GM12878 (cell line): ENCODE measurements at regions not wholly inside any gene's neighbourhood (a gene's known extent, or its start where the extent isn't known, plus 50 kb on each side); places are given as distances from the start of the nearest gene placed in this dataset.

Experiments
- ATAC-seq: fragments of 200-7000 bp; cut with Tn5 transposase; 3 replicates; pipeline ENCODE4 v1.9.1; 2020; ENCODE audit warnings: mild to moderate bottlenecking, moderate library complexity
- BruUV-seq: library from RNA; stranded (reverse); fragments of 400-500 nt; replicated peaks from 2 replicates; lab custom pipeline; 2021; lab: Mats Ljungman, UMichigan
- CTCF ChIA-PET: fragments of 300-600 bp; sonication (Branson Sonifier 250); formaldehyde crosslinking; extraction: SDS; loops from one replicate; lab custom pipeline; 2021; ENCODE audit warnings: inconsistent platforms; lab: Yijun Ruan, JAX
- POLR2A ChIA-PET: fragments of 350-600 bp; formaldehyde crosslinking; extraction: SDS; loops from one replicate; lab custom pipeline; 2021; ENCODE audit warnings: inconsistent platforms; lab: Charles Lee
- RAD21 ChIA-PET: fragments of 300-600 bp; sonication (Branson Sonifier 250); formaldehyde crosslinking; loops from one replicate; lab custom pipeline; 2023; ENCODE audit warnings: antibody characterized with exemption; ENCODE audit not compliant: unreplicated experiment; lab: Charles Lee
- SMC1A ChIA-PET: fragments of 300-600 bp; sonication (Branson Sonifier 250); formaldehyde crosslinking; loops from one replicate; lab custom pipeline; 2023; ENCODE audit not compliant: unreplicated experiment, uncharacterized antibody; lab: Charles Lee
- DNase-seq: peaks from one replicate; pipeline ENCODE4 v3.0.0-alpha.2; 2011; ENCODE audit warnings: low read depth, low spot score
- FAIRE-seq: peaks from 3 replicates; lab custom pipeline; 2011; peaks lifted over from hg19 to GRCh38; lab: Jason Lieb, UNC
- H2AFZ ChIP-seq: 2 replicates; pipeline ENCODE4 v1.6.0; 2011; ENCODE audit warnings: low read depth, low read length, control low read depth; ENCODE audit not compliant: control insufficient read depth
- H3K27ac ChIP-seq: 2 replicates; pipeline ENCODE4 v1.5.1; 2011; ENCODE audit warnings: control low read depth; ENCODE audit not compliant: control insufficient read depth, insufficient read depth
- H3K27me3 ChIP-seq, 2 experiments: replicated peaks in 1 of 2; 2 replicates each; pipeline versions ENCODE4 v1.6.0 to v1.6.1; 2011; ENCODE audit warnings: low read length in 1 of 2; ENCODE audit not compliant: control insufficient read depth in 2 of 2, insufficient read depth in 2 of 2
- H3K36me3 ChIP-seq, 2 experiments: 2 replicates each; pipeline ENCODE4 v1.5.1; 2011; ENCODE audit warnings: low read length in 1 of 2; ENCODE audit not compliant: control insufficient read depth in 2 of 2, insufficient read depth in 2 of 2
- H3K4me1 ChIP-seq: 2 replicates; pipeline ENCODE4 v1.6.1; 2011; ENCODE audit warnings: mild to moderate bottlenecking, low read length, moderate library complexity, mixed read lengths; ENCODE audit not compliant: control insufficient read depth, insufficient read depth
- H3K4me2 ChIP-seq: 2 replicates; pipeline ENCODE4 v1.6.0; 2011; ENCODE audit warnings: control low read depth; ENCODE audit not compliant: control insufficient read depth, insufficient read depth
- H3K4me3 ChIP-seq: fragments of 200-600 bp; sonication (generic); 2 replicates; pipeline ENCODE4 v1.5.1; 2016
- H3K79me2 ChIP-seq: 2 replicates; pipeline ENCODE4 v1.6.0; 2011; ENCODE audit warnings: low read length; ENCODE audit not compliant: control insufficient read depth, insufficient read depth
- H3K9ac ChIP-seq: 2 replicates; pipeline ENCODE4 v1.8.0; 2011; ENCODE audit warnings: low read length, control low read depth, mixed read lengths; ENCODE audit not compliant: control insufficient read depth, insufficient read depth
- H3K9me3 ChIP-seq: replicated peaks from 3 replicates; pipeline ENCODE4 v1.5.1; 2011; ENCODE audit warnings: mild to moderate bottlenecking, low read length; ENCODE audit not compliant: control insufficient read depth, insufficient read depth
- H4K20me1 ChIP-seq: 2 replicates; pipeline ENCODE4 v1.6.0; 2011; ENCODE audit not compliant: control insufficient read depth, insufficient read depth
- BMI1 ChIP-seq: fragments of 450-650 bp; IDR thresholded peaks from 2 replicates; pipeline ENCODE4 v1.6.1; 2016; ENCODE audit warnings: mild to moderate bottlenecking, moderate library complexity, borderline replicate concordance
- CBX5 ChIP-seq: sonication (generic); IDR thresholded peaks from 2 replicates; pipeline ENCODE4 v1.6.1; 2016; ENCODE audit warnings: low read depth, moderate library complexity, mild to moderate bottlenecking, inconsistent platforms
- ETV6 ChIP-seq, 2 experiments: fragments of 450-650 bp in 1 of 2; IDR thresholded peaks in 1 of 2; conservative IDR thresholded peaks in 1 of 2; 2 replicates each; pipeline ENCODE4 v1.6.1; 2014; ENCODE audit warnings: antibody characterized with exemption in 1 of 2, borderline replicate concordance in 1 of 2, low read depth in 1 of 2, mild to moderate bottlenecking in 1 of 2, moderate library complexity in 1 of 2
- FOXM1 ChIP-seq: IDR thresholded peaks from 2 replicates; pipeline ENCODE4 v1.6.1; 2012; ENCODE audit warnings: low read depth, mild to moderate bottlenecking, inconsistent platforms, low read length, moderate library complexity
- HDAC2 ChIP-seq: fragments of 200-600 bp; sonication (generic); IDR thresholded peaks from 2 replicates; pipeline ENCODE4 v1.6.1; 2017
- IRF3 ChIP-seq: fragments of 450-650 bp; IDR thresholded peaks from 2 replicates; pipeline ENCODE4 v1.6.1; 2014; ENCODE audit warnings: mild to moderate bottlenecking
- MAX ChIP-seq: IDR thresholded peaks from 2 replicates; pipeline ENCODE4 v1.6.1; 2012; ENCODE audit warnings: low read depth, low read length, improper control_type of control experiment
- ZNF217 ChIP-seq: fragments of 450-650 bp; IDR thresholded peaks from 2 replicates; pipeline ENCODE4 v1.6.1; 2017; ENCODE audit warnings: antibody characterized with exemption, mild to moderate bottlenecking
- ZNF384 ChIP-seq: IDR thresholded peaks from 2 replicates; pipeline ENCODE4 v1.6.1; 2012; ENCODE audit warnings: low read depth, mild to moderate bottlenecking, low read length, improper control_type of control experiment, borderline replicate concordance
- WGBS: methylation state at CpG from one replicate; pipeline ENCODE4 v1.1.6; 2016; ENCODE audit warnings: low lambda C conversion rate; ENCODE audit not compliant: insufficient replicate concordance, insufficient coverage; ENCODE audit errors: missing lambda C conversion rate; 5-methylcytosine and 5-hydroxymethylcytosine counted together
- in situ Hi-C: fragments of 300-500 bp; cut with MboI; formaldehyde crosslinking; loops from 9 replicates; pipeline ENCODE4 v1.14.3; 2018; ENCODE audit warnings: mixed read lengths
- intact Hi-C: fragments of 100-400 bp; cut with micrococcal nuclease; formaldehyde crosslinking; loops from one replicate; pipeline ENCODE4 v1.14.2; 2022; ENCODE audit not compliant: unreplicated experiment
- TF ChIP-seq, protein P1 (sequence below): fragments of 450-650 bp; IDR thresholded peaks from 2 replicates; pipeline ENCODE4 v1.6.1; 2017; ENCODE audit warnings: mild to moderate bottlenecking, moderate library complexity

GRCh38 chr6:134642279-134642678, 307.6 kb downstream of the ALDH8A1 start:
- BruUV-seq, result no TSS peak
- ChIA-PET CTCF (interaction anchor here (0.6 to 12.1 kb wide), 9 partner anchors 11 to 475 kb away, joined by 3 to 133 read pairs (median 17); no protein-coding TSS in a partner anchor), RAD21 (interaction anchor here (2.1 to 3.1 kb wide), 2 partner anchors 468 to 471 kb away, joined by 5 to 29 read pairs; no protein-coding TSS in a partner anchor), SMC1A (interaction anchor here (1.3 to 3.3 kb wide), 7 partner anchors 16 to 486 kb away, joined by 3 to 52 read pairs (median 7); no protein-coding TSS in a partner anchor), POLR2A (no interaction called here)
- DNase-seq (no peak), FAIRE-seq (no peak), ATAC-seq (no peak)
- intact Hi-C loops (loop anchor here (5.0 kb wide), 3 partner anchors 180 to 295 kb away; no protein-coding TSS in a partner anchor), in situ Hi-C loops (loop anchor here (5.0 to 10.0 kb wide), 2 partner anchors 470 to 793 kb away; no protein-coding TSS in a partner anchor)
- Histone ChIP-seq H3K4me2 (no peak overlapping the region), H4K20me1 (no peaks in the 10 kb centered on the region), H3K4me3 (no peak overlapping the region), H3K27ac (no peak overlapping the region), H3K9ac (no peak overlapping the region), H3K36me3 (no peaks in the 10 kb centered on the region), H3K9me3 (no peaks in the 10 kb centered on the region), H3K79me2 (no peaks in the 10 kb centered on the region), H3K4me1 (no peaks in the 10 kb centered on the region), H2AFZ (no peak overlapping the region), H3K27me3 (no peaks in the 10 kb centered on the region; a peak in 1 of 4 replicates)
- WGBS, result 58% methylated on average over 2 of the region's 2 CpGs
- TF ChIP-seq FOXM1 (no peak), CBX5 (no peak), ZNF217 (no peak)

DNA sequence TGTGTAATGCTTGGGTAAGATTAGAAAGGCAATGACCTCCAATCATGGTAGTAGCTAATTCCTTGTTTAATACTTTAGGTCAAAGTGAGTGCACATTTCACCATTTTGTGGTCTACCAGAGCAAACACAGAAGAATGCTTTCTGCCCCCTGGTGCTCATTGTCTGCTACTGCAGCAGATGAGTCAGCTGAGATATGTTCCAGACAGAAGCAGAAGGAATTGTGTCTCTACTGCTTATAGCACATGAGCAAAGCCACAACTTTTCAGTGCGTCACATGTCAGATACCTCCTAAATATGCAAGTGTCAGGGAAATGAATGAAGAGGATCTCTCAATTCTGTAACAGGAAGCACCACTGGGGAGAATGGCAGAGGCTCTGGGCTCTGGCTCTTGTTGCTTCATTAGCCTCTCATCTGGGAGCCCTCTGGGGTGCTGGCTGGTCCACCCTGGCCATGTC, 308.9 kb downstream of the ALDH8A1 start:
- peak overlapping the region; percentile 23 for H2AFZ ChIP-seq
- SMC1A ChIA-PET, result interaction anchor here (0.8 to 3.3 kb wide), 30 partner anchors 9 to 516 kb away, joined by 3 to 52 read pairs (median 3); no protein-coding TSS in a partner anchor
- TF ChIP-seq, protein P1, sequence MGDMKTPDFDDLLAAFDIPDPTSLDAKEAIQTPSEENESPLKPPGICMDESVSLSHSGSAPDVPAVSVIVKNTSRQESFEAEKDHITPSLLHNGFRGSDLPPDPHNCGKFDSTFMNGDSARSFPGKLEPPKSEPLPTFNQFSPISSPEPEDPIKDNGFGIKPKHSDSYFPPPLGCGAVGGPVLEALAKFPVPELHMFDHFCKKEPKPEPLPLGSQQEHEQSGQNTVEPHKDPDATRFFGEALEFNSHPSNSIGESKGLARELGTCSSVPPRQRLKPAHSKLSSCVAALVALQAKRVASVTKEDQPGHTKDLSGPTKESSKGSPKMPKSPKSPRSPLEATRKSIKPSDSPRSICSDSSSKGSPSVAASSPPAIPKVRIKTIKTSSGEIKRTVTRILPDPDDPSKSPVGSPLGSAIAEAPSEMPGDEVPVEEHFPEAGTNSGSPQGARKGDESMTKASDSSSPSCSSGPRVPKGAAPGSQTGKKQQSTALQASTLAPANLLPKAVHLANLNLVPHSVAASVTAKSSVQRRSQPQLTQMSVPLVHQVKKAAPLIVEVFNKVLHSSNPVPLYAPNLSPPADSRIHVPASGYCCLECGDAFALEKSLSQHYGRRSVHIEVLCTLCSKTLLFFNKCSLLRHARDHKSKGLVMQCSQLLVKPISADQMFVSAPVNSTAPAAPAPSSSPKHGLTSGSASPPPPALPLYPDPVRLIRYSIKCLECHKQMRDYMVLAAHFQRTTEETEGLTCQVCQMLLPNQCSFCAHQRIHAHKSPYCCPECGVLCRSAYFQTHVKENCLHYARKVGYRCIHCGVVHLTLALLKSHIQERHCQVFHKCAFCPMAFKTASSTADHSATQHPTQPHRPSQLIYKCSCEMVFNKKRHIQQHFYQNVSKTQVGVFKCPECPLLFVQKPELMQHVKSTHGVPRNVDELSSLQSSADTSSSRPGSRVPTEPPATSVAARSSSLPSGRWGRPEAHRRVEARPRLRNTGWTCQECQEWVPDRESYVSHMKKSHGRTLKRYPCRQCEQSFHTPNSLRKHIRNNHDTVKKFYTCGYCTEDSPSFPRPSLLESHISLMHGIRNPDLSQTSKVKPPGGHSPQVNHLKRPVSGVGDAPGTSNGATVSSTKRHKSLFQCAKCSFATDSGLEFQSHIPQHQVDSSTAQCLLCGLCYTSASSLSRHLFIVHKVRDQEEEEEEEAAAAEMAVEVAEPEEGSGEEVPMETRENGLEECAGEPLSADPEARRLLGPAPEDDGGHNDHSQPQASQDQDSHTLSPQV, result peak; percentile 44; the same call in 1 of the 2 replicates
- TF ChIP-seq BMI1 (no peak), IRF3 (no peak), ETV6 (conservative IDR thresholded peaks at IDR 0.05 in 1 of 2, IDR thresholded peaks at IDR 0.05 in 1 of 2; ENCODE audit: borderline replicate concordance in 1 of 2, low read depth in 1 of 2) (no peak), MAX (no peak), HDAC2 (no peak), ZNF384 (no peak), FOXM1 (0 out of 2 replicates have a peak, but pooled peaks have one; percentile 21)

More for the DNA sequence above, 308.9 kb downstream of the ALDH8A1 start:
- no peak overlapping the region for H3K9ac ChIP-seq
- intact Hi-C loops, result loop anchor here (1.0 to 5.0 kb wide), 5 partner anchors 181 to 467 kb away; no protein-coding TSS in a partner anchor
- ChIA-PET CTCF (interaction anchor here (0.6 to 12.1 kb wide), 44 partner anchors 10 to 793 kb away, joined by 3 to 133 read pairs (median 4); no protein-coding TSS in a partner anchor), RAD21 (interaction anchor here (1.0 to 3.1 kb wide), 9 partner anchors 173 to 485 kb away, joined by 3 to 41 read pairs (median 5); no protein-coding TSS in a partner anchor), POLR2A (no interaction called here)
- H3K4me2 ChIP-seq, result no peak overlapping the region
- H3K4me1 ChIP-seq, result no peaks in the 10 kb centered on the region
- no peak overlapping the region for H3K27ac ChIP-seq
- BruUV-seq, result no TSS peak
- no peaks in the 10 kb centered on the region for H3K79me2 ChIP-seq
- DNase-seq, result peak; percentile 45
- FAIRE-seq, result peak; percentile 75
- no peaks in the 10 kb centered on the region for H4K20me1 ChIP-seq
- 0% methylated on average over 1 of the region's 1 CpG for WGBS
- H3K36me3 ChIP-seq, result no peaks in the 10 kb centered on the region
- H3K9me3 ChIP-seq, result no peaks in the 10 kb centered on the region
- H3K4me3 ChIP-seq, result no peak overlapping the region
- in situ Hi-C loops, result loop anchor here (5.0 to 10.0 kb wide), 2 partner anchors 469 to 794 kb away; no protein-coding TSS in a partner anchor
- peak; percentile 90 for ATAC-seq
- H3K27me3 ChIP-seq, result no peaks in the 10 kb centered on the region; a peak in 1 of 4 replicates
